BJ (cell line): ENCODE measurements at regions not wholly inside any gene's neighbourhood (a gene's known extent, or its start where the extent isn't known, plus 50 kb on each side); places are given as distances from the start of the nearest gene placed in this dataset.

Experiments
- CTCF ChIA-PET: fragments of 350-600 bp; formaldehyde crosslinking; extraction: SDS; loops from one replicate; lab custom pipeline; 2021; ENCODE audit warnings: antibody characterized with exemption, inconsistent platforms; lab: Yijun Ruan, JAX
- POLR2A ChIA-PET: fragments of 300-600 bp; sonication (Branson Sonifier 250); formaldehyde crosslinking; extraction: SDS; loops from one replicate; lab custom pipeline; 2021; ENCODE audit warnings: antibody characterized with exemption; lab: Charles Lee
- DNase-seq: peaks from one replicate; pipeline ENCODE4 v3.0.0-alpha.2; 2011; ENCODE audit warnings: low read depth
- H3K27me3 ChIP-seq: 2 replicates; pipeline ENCODE4 v1.6.0; 2011; ENCODE audit warnings: low read length; ENCODE audit not compliant: control insufficient read depth, insufficient read depth
- H3K36me3 ChIP-seq: 2 replicates; pipeline ENCODE4 v1.5.1; 2011; ENCODE audit warnings: low read length; ENCODE audit not compliant: control insufficient read depth, insufficient read depth
- H3K4me3 ChIP-seq: 2 replicates; pipeline ENCODE4 v1.5.1; 2011; ENCODE audit warnings: low read depth, mild to moderate bottlenecking, control low read depth, low read length
- CTCF ChIP-seq: IDR thresholded peaks from 2 replicates; pipeline ENCODE4 v1.5.1; 2011; ENCODE audit warnings: low read depth, mild to moderate bottlenecking, control low read depth, inconsistent platforms, low read length, moderate library complexity; ENCODE audit not compliant: insufficient read depth

- Histone ChIP-seq H3K4me3 (no peak overlapping the region), H3K36me3 (no peaks in the 10 kb centered on the region), H3K27me3 (0 out of 2 replicates have a peak, but pooled peaks cover 2% of the 10 kb centered on the region)
- POLR2A ChIA-PET, result no interaction called here
- no peak for DNase-seq
- CTCF ChIA-PET, result no interaction called here
- peak; percentile 43 for TF ChIP-seq CTCF
Measured at GRCh38 chr22:22103078-22103875, 120.7 kb upstream of the TOP3B start.

GRCh38 chr22:22099833-22100812 lies 117.5 kb upstream of the TOP3B start:
- Histone ChIP-seq H3K36me3 (no peaks in the 10 kb centered on the region), H3K27me3 (peaks cover 3% of the 10 kb centered on the region; the same call in 1 of the 2 replicates), H3K4me3 (no peak overlapping the region)
- no peak for DNase-seq
- TF ChIP-seq CTCF, result peak; percentile 41
- CTCF ChIA-PET, result interaction anchor here (0.9 to 1.3 kb wide), 3 partner anchors 7 to 14 kb away, joined by 3 to 8 read pairs (median 3); no protein-coding TSS in a partner anchor
- POLR2A ChIA-PET, result no interaction called here

- no peak for TF ChIP-seq CTCF
- peaks cover 3% of the 10 kb centered on the region for H3K27me3 ChIP-seq
- H3K36me3 ChIP-seq, result no peaks in the 10 kb centered on the region
- ChIA-PET POLR2A (no interaction called here), CTCF (interaction anchor here (1.1 kb wide), 1 partner anchor 8 kb away, joined by 3 read pairs; no protein-coding TSS in a partner anchor)
- no peak for DNase-seq
- no peak overlapping the region for H3K4me3 ChIP-seq
Measured at GRCh38 chr22:22099194-22099486, 116.6 kb upstream of the TOP3B start.

- Histone ChIP-seq H3K36me3 (no peaks in the 10 kb centered on the region), H3K4me3 (no peak overlapping the region), H3K27me3 (peaks cover 3% of the 10 kb centered on the region)
- ChIA-PET CTCF (interaction anchor here (1.1 kb wide), 1 partner anchor 9 kb away, joined by 3 read pairs; no protein-coding TSS in a partner anchor), POLR2A (no interaction called here)
- DNase-seq, result no peak
- no peak for TF ChIP-seq CTCF
Measured at GRCh38 chr22:22098457-22099193, 116.0 kb upstream of the TOP3B start.
